Fibroblast of skin of left biceps (primary cell): ENCODE measurements at regions not wholly inside any gene's neighbourhood (a gene's known extent, or its start where the extent isn't known, plus 50 kb on each side); places are given as distances from the start of the nearest gene placed in this dataset.

Source experiments
- DNase-seq, 2 experiments: peaks; one replicate each; pipeline ENCODE4 v3.0.0-alpha.2; 2013; ENCODE audit warnings: low read depth in 2 of 2

DNA sequence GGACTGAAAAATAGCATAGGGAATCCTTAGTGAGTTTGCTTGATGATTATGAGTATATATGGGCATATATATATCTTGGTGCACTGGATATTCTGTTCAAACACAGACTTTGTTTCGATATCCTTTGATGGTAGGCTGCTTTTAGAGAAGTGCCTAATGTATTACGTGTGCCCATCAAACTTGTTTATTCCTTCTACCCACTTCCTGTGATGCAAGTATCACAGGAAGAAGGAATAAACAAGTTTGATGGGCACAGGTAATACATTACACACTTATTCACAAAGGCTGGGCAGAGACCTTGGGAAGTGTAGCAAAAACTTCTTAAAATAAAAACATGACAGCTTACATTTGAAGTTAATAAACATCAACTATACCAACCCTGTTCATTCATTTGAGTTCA lies 364.2 kb downstream of the CHSY3 start:
- DNase-seq, result no peak

DNA sequence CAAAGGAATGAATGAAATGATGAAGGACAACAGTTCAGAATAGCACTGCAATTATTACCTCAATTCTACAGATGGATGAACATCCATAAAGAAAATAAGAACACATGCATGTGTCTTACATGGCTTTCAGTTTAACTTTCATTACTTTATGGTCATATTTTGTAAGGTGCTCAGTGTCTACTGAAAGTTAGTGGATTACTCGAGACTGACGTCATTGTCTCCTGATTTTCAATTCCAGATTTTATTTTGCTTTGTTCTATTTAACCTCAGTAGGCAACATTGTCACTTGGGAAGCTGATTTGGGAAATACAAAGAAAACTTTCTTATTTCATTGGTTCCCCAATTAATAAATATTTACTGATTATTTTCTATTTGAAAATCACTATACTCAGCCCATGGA lies 363.7 kb downstream of the CHSY3 start:
- DNase-seq, result no peak

DNA sequence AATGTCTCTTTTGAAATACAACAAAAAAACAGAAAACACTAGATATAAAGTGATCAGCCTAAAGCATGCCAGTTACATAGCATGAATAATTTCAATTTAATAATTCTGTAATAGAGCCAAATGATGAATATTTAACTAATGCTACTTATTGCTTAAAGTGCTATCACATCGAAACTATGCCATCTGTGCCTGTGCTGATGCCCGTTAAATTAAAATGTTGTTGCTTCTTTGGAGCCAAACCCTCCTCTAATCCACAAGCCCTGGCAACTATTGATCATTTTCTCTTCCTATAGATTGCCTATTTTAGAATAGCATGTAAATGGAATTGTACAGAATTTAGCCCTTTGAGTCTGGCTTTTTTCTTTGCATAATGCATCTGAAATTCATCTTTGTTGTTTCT lies 356.2 kb downstream of the CHSY3 start:
- no peak for DNase-seq

DNA sequence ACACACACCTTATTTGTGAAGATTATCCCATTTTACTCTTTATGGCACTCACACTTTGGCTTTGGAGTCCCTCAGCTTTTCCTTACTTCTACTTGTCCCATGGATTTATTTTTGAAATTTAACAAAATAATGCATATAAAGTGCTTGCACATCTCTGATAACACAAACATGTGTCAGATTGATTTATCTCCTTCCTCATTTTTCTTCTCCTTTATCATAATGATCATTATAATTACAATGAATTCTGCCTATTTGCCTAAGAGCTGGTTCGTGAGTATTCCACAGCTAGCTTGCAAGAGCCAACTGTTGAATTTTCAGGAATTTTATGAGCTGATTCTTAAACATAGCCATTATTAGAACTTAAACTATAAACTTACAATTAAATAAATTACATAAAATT lies 347.7 kb downstream of the CHSY3 start:
- DNase-seq, result no peak

DNA sequence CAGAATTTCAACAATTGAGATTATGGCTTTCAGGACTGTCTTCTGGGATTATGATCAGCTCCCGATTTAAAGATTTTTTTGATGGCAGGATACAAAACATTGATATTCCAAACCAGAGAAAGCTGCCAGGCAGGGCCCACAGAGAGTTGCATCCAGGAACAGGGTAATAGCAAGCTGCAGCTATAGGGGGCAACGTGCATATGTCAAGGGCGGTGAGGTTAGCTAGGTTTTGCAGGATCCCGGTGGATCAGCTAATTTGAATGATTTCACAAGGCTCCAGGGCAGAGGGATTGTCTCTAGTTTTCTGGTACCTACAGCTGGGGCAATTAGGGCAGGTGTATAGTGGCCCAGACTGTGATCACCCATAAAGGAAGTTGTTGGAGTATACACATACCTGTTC lies 339.4 kb downstream of the CHSY3 start:
- DNase-seq, result no peak

DNA sequence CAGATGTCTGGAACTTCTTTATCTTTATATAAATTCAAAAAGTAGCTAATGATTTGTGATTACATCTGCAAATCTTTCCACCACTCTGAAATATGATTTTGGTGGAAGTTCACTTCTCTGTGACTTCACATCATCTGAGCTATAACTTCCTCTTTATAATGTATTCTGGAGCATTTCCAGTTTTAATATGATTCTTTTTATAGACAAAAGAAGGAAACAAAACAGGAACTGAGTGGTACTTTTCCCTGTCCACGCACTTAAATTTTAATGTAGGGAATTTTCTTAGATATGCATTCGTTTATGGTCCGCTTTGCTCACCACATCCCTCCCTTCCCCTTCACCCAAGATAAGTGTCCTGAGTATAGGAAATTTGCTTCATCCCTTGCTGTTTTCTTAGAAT lies 333.5 kb downstream of the CHSY3 start:
- no peak for DNase-seq
